ENCODE measurements at regions not wholly inside any gene's neighbourhood (a gene's known extent, or its start where the extent isn't known, plus 50 kb on each side); places are given as distances from the start of the nearest gene placed in this dataset.
"Not testable (repeated sequence)": the region's sequence is repeated elsewhere in the genome, so short reads cannot be mapped to it uniquely, and the experiment has no call there.

GRCh38 chr17:31605761-31606160 lies 214.3 kb downstream of the RAB11FIP4 start:
- no peak for TF ChIP-seq FOXA1 (IDR thresholded peaks at IDR 0.05)
- TF ChIP-seq CTBP1 (IDR thresholded peaks at IDR 0.05; ENCODE audit: borderline replicate concordance), result no peak
- no peak for TF ChIP-seq ELF4 (IDR thresholded peaks at IDR 0.05)
- no peak for TF ChIP-seq TARDBP (IDR thresholded peaks at IDR 0.05)
- no peak for TF ChIP-seq ARNT (IDR thresholded peaks at IDR 0.05)
- no peak for TF ChIP-seq L3MBTL2 (conservative IDR thresholded peaks at IDR 0.05)
- TF ChIP-seq FOXM1 (IDR thresholded peaks at IDR 0.05; ENCODE audit: borderline replicate concordance), result no peak
- no peak for TF ChIP-seq NFRKB (IDR thresholded peaks at IDR 0.05)
- TF ChIP-seq SUZ12 (IDR thresholded peaks at IDR 0.05), result no peak
- CTCF ChIA-PET, result no interaction called here
- POLR2A ChIA-PET, result no interaction called here
- DNase-seq (ENCODE audit: extremely low spot score), result no peak

GRCh38 chr17:31604936-31605335 lies 213.5 kb downstream of the RAB11FIP4 start:
- TF ChIP-seq ARNT (IDR thresholded peaks at IDR 0.05) (no peak), HDGF (IDR thresholded peaks at IDR 0.05; ENCODE audit: borderline replicate concordance) (no peak), PKNOX1 (IDR thresholded peaks at IDR 0.05) (no peak), SP1 (IDR thresholded peaks at IDR 0.05) (no peak), ELF4 (IDR thresholded peaks at IDR 0.05) (no peak), BHLHE40 (IDR thresholded peaks at IDR 0.05; ENCODE audit: borderline replicate concordance) (no peak), FOXK2 (IDR thresholded peaks at IDR 0.05) (no peak), FOXA1 (IDR thresholded peaks at IDR 0.05) (no peak), NFRKB (IDR thresholded peaks at IDR 0.05) (no peak), FOXM1 (IDR thresholded peaks at IDR 0.05; ENCODE audit: borderline replicate concordance) (no peak), SUZ12 (IDR thresholded peaks at IDR 0.05) (no peak), TARDBP (IDR thresholded peaks at IDR 0.05) (no peak), CTBP1 (IDR thresholded peaks at IDR 0.05; ENCODE audit: borderline replicate concordance) (no peak), ZNF384 (IDR thresholded peaks at IDR 0.05) (no peak), LEF1 (IDR thresholded peaks at IDR 0.05; ENCODE audit: borderline replicate concordance) (no peak)
- DNase-seq (ENCODE audit: extremely low spot score), result no peak
- ChIA-PET POLR2A (no interaction called here), CTCF (no interaction called here)

GRCh38 chr17:31600144-31600543 lies 208.7 kb downstream of the RAB11FIP4 start:
- CTCF ChIA-PET; POLR2A ChIA-PET; DNase-seq (ENCODE audit: extremely low spot score): not testable (repeated sequence)

- TF ChIP-seq FOXA1 (IDR thresholded peaks at IDR 0.05) (no peak), PKNOX1 (IDR thresholded peaks at IDR 0.05) (no peak), SUZ12 (IDR thresholded peaks at IDR 0.05) (no peak), HDGF (IDR thresholded peaks at IDR 0.05; ENCODE audit: borderline replicate concordance) (no peak), SP1 (IDR thresholded peaks at IDR 0.05) (no peak), NFRKB (IDR thresholded peaks at IDR 0.05) (no peak), ELF4 (IDR thresholded peaks at IDR 0.05) (no peak), FOXM1 (IDR thresholded peaks at IDR 0.05; ENCODE audit: borderline replicate concordance) (no peak), L3MBTL2 (conservative IDR thresholded peaks at IDR 0.05) (no peak), TARDBP (IDR thresholded peaks at IDR 0.05) (no peak)
- CTCF ChIA-PET, result no interaction called here
- POLR2A ChIA-PET, result no interaction called here
- DNase-seq (ENCODE audit: extremely low spot score), result no peak
Measured at GRCh38 chr17:31598921-31599571, 207.6 kb downstream of the RAB11FIP4 start.

GRCh38 chr17:31598399-31598782 lies 206.9 kb downstream of the RAB11FIP4 start:
- no peak for DNase-seq (ENCODE audit: extremely low spot score)
- CTCF ChIA-PET, result interaction anchor here (0.6 kb wide), 1 partner anchor 194 kb away, joined by 4 read pairs; no protein-coding TSS in a partner anchor
- POLR2A ChIA-PET, result no interaction called here
- TF ChIP-seq TARDBP (IDR thresholded peaks at IDR 0.05) (no peak), ARNT (IDR thresholded peaks at IDR 0.05) (no peak), SUZ12 (IDR thresholded peaks at IDR 0.05) (no peak), PKNOX1 (IDR thresholded peaks at IDR 0.05) (no peak)

GRCh38 chr17:31597646-31598398 lies 206.3 kb downstream of the RAB11FIP4 start:
- ChIA-PET POLR2A (no interaction called here), CTCF (interaction anchor here (0.6 to 1.4 kb wide), 2 partner anchors 10 to 195 kb away, joined by 4 to 5 read pairs; no protein-coding TSS in a partner anchor)
- no peak for DNase-seq (ENCODE audit: extremely low spot score)
- no peak for TF ChIP-seq FOXA1 (IDR thresholded peaks at IDR 0.05)
- TF ChIP-seq LEF1 (IDR thresholded peaks at IDR 0.05; ENCODE audit: borderline replicate concordance), result no peak
- no peak for TF ChIP-seq CTBP1 (IDR thresholded peaks at IDR 0.05; ENCODE audit: borderline replicate concordance)
- TF ChIP-seq SUZ12 (IDR thresholded peaks at IDR 0.05), result no peak
- no peak for TF ChIP-seq ZNF384 (IDR thresholded peaks at IDR 0.05)
- no peak for TF ChIP-seq NFRKB (IDR thresholded peaks at IDR 0.05)
- TF ChIP-seq ELF4 (IDR thresholded peaks at IDR 0.05), result no peak
- no peak for TF ChIP-seq BHLHE40 (IDR thresholded peaks at IDR 0.05; ENCODE audit: borderline replicate concordance)
- TF ChIP-seq TARDBP (IDR thresholded peaks at IDR 0.05), result no peak

Measured in HEK293T (cell line).